Adrenal gland (tissue), 5 donors: ENCODE measurements at regions not wholly inside any gene's neighbourhood (a gene's known extent, or its start where the extent isn't known, plus 50 kb on each side); places are given as distances from the start of the nearest gene placed in this dataset.

Source experiments
- POLR2A ChIP-seq, 2 donors: fragments of 450-650 bp; IDR thresholded peaks; one replicate each; pipeline ENCODE4 v1.6.1; 2017; ENCODE audit warnings: antibody characterized with exemption in 2 of 2, mild to moderate bottlenecking in 2 of 2, moderate library complexity in 1 of 2
- TF ChIP-seq, protein P1 (sequence below), 6 experiments: fragments of 450-650 bp in 4 of 6; fragments of 200-600 bp in 2 of 6; sonication (generic) in 1 of 6; IDR thresholded peaks; 1 replicate in 5 of 6; 2 replicates in 1 of 6; pipeline versions ENCODE4 v1.5.1 to v1.8.0; 2016 to 2021; ENCODE audit warnings: antibody characterized with exemption in 6 of 6, mild to moderate bottlenecking in 2 of 6, moderate library complexity in 1 of 6
- donor health status: DM: no; HTN: no; CAD: no.

DNA sequence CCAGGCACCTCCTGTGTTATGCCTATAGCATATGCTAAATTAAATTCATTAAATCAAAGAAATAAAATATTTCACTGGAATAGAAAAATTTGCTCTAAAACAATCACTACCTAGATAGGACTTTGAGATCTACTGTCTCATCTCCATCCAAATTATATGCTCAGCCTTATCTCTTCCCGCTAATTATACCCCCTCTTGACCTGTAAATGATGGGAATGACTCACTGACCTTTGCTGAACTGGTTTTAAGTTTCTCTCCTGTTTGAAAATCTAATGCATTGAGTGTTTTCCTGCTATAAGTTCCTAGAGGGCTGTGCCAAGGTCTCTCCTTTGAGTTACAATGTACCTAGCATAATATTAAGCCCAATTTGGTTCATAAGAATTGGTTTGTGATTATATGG is 110.1 kb downstream of the BMP2 start:
- TF ChIP-seq, protein P1, sequence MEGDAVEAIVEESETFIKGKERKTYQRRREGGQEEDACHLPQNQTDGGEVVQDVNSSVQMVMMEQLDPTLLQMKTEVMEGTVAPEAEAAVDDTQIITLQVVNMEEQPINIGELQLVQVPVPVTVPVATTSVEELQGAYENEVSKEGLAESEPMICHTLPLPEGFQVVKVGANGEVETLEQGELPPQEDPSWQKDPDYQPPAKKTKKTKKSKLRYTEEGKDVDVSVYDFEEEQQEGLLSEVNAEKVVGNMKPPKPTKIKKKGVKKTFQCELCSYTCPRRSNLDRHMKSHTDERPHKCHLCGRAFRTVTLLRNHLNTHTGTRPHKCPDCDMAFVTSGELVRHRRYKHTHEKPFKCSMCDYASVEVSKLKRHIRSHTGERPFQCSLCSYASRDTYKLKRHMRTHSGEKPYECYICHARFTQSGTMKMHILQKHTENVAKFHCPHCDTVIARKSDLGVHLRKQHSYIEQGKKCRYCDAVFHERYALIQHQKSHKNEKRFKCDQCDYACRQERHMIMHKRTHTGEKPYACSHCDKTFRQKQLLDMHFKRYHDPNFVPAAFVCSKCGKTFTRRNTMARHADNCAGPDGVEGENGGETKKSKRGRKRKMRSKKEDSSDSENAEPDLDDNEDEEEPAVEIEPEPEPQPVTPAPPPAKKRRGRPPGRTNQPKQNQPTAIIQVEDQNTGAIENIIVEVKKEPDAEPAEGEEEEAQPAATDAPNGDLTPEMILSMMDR (IDR thresholded peaks at IDR 0.05), result no peak
- no peak for TF ChIP-seq POLR2A (IDR thresholded peaks at IDR 0.05)
